ENCODE measurements at regions not wholly inside any gene's neighbourhood (a gene's known extent, or its start where the extent isn't known, plus 50 kb on each side); places are given as distances from the start of the nearest gene placed in this dataset.

DNA sequence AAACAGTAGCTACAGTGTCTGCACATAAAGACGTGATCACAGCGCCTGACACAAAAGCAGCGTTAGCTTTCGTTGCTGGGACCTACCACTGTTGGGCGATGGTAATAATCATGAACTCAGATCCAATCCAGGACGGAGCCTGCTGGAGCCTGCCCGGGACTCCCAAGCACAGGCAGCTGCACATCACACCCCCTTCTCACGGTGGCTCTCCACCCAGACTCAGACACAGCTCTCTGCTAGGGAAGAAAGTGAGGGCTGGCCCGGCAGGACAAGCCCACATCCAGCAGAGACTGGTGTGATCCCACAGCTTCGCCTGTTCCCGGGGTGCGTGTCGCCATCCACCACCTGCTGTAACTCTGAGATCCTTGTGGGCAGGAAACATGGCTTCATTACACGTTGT, 49.9 kb upstream of the FOXN3 start:
- no peak overlapping the region for H3K4me3 ChIP-seq (ENCODE audit: low read depth, low read length)
- TF ChIP-seq, protein P1, sequence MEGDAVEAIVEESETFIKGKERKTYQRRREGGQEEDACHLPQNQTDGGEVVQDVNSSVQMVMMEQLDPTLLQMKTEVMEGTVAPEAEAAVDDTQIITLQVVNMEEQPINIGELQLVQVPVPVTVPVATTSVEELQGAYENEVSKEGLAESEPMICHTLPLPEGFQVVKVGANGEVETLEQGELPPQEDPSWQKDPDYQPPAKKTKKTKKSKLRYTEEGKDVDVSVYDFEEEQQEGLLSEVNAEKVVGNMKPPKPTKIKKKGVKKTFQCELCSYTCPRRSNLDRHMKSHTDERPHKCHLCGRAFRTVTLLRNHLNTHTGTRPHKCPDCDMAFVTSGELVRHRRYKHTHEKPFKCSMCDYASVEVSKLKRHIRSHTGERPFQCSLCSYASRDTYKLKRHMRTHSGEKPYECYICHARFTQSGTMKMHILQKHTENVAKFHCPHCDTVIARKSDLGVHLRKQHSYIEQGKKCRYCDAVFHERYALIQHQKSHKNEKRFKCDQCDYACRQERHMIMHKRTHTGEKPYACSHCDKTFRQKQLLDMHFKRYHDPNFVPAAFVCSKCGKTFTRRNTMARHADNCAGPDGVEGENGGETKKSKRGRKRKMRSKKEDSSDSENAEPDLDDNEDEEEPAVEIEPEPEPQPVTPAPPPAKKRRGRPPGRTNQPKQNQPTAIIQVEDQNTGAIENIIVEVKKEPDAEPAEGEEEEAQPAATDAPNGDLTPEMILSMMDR (IDR thresholded peaks at IDR 0.05; ENCODE audit: control insufficient read depth, extremely low read depth, insufficient read depth), result no peak
- no peak for DNase-seq (ENCODE audit: low read depth)
